Esophagus muscularis mucosa (tissue), 4 donors: ENCODE measurements at regions not wholly inside any gene's neighbourhood (a gene's known extent, or its start where the extent isn't known, plus 50 kb on each side); places are given as distances from the start of the nearest gene placed in this dataset.

Experiments
- EP300 ChIP-seq: sonication (generic); formaldehyde crosslinking; IDR thresholded peaks from one replicate; pipeline ENCODE4 v1.6.1; 2017; ENCODE audit warnings: antibody characterized with exemption
- POLR2A ChIP-seq: fragments of 450-650 bp; IDR thresholded peaks from one replicate; pipeline ENCODE4 v1.6.1; 2017; ENCODE audit warnings: antibody characterized with exemption, moderate library complexity, mild to moderate bottlenecking, low read depth
- POLR2AphosphoS5 ChIP-seq, 2 donors: sonication (generic); formaldehyde crosslinking; IDR thresholded peaks; one replicate each; pipeline ENCODE4 v1.6.1; 2017; ENCODE audit warnings: antibody characterized with exemption in 2 of 2
- TF ChIP-seq, protein P1 (sequence below), 3 experiments: fragments of 200-600 bp in 2 of 3; fragments of 450-650 bp in 1 of 3; sonication (generic) in 2 of 3; IDR thresholded peaks; one replicate each; pipeline ENCODE4 v1.5.1; 2017 to 2019; ENCODE audit warnings: antibody characterized with exemption in 3 of 3, mild to moderate bottlenecking in 2 of 3, moderate library complexity in 1 of 3

DNA sequence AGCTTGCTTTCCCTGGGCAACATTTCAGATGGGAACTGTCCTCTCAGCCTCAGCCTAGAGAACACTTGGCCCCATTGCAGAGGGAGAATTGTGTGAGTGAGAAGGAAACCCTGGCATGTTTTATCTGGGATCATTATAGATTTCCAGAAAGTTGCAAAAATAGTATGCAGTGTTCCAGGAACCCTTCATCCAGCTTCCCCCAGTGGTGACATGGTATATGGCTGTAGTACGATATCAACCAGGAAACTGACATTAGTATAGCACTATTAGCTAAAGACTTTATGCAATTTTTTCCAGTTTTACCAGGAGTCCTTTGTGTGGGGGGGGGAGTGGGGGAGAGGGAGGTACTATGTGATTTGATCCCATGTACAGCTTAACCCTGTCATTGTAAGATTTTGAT is 166.2 kb upstream of the KBTBD8 start:
- TF ChIP-seq, protein P1, sequence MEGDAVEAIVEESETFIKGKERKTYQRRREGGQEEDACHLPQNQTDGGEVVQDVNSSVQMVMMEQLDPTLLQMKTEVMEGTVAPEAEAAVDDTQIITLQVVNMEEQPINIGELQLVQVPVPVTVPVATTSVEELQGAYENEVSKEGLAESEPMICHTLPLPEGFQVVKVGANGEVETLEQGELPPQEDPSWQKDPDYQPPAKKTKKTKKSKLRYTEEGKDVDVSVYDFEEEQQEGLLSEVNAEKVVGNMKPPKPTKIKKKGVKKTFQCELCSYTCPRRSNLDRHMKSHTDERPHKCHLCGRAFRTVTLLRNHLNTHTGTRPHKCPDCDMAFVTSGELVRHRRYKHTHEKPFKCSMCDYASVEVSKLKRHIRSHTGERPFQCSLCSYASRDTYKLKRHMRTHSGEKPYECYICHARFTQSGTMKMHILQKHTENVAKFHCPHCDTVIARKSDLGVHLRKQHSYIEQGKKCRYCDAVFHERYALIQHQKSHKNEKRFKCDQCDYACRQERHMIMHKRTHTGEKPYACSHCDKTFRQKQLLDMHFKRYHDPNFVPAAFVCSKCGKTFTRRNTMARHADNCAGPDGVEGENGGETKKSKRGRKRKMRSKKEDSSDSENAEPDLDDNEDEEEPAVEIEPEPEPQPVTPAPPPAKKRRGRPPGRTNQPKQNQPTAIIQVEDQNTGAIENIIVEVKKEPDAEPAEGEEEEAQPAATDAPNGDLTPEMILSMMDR (IDR thresholded peaks at IDR 0.05) = no peak
- TF ChIP-seq POLR2A (no peak), EP300 (no peak), POLR2AphosphoS5 (IDR thresholded peaks at IDR 0.05) (no peak)
